NCI-H2171 (cell line): ENCODE measurements at regions not wholly inside any gene's neighbourhood (a gene's known extent, or its start where the extent isn't known, plus 50 kb on each side); places are given as distances from the start of the nearest gene placed in this dataset.

ENCODE experiments used
- DNase-seq: peaks from one replicate; lab custom pipeline; 2025; lab: John Stamatoyannopoulos, UW

DNA sequence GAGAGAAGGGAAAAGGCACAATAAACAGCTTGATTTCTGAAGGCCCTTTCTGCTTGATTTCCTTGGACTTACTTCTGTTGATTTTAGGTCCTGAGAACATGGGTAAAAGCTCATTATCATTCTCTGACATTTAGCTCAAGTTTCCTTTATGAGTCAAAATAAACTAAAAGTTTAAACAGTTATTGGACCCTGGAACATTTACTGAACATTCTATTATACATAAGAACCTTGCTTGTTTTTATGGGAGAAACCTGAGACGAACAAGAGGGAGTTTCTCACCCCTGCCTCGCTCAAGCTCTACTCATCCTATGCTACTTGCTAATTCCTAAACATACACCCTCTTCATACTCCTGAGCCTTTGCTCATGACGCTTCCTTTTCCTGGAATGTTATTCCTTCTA is 538.3 kb upstream of the PKN2 start:
- DNase-seq = no peak

DNA sequence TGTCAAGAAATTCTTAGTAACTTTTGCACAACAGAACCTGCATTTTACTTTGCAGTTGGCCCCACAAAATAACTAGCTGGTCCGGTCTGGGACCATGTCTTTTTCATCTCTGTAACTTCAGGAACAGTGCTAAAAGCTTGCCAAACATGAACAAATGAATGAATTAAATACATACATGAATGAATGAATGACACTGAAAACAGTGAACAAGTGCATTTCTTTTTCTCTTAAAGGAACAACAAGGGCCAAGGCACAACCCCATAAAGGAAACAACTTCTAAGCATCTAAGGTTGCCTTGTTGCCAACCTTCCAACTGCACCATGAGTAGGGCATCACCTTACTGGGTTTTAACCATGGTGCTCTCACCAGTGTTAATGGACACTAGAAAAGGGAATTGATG is 534.4 kb upstream of the PKN2 start:
- DNase-seq = no peak

DNA sequence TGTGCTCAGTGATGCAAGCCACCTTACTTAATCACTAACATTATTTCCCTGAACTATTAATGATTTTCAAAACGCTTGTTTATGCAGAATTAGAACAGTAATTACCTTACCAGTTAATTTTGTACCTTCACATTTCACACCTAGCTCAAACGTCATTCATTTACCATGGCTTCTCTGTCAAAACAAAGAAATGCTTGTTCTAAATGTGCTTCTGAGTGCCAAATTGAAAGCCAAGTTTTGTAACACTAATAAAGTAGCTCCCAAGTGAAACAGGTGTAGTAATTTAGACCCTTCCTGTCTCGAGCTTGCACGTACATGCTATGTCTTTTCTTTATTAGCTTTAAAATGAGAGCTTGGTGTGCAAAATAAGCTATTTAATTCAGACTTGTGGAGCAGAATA is 533.7 kb upstream of the PKN2 start:
- no peak for DNase-seq

DNA sequence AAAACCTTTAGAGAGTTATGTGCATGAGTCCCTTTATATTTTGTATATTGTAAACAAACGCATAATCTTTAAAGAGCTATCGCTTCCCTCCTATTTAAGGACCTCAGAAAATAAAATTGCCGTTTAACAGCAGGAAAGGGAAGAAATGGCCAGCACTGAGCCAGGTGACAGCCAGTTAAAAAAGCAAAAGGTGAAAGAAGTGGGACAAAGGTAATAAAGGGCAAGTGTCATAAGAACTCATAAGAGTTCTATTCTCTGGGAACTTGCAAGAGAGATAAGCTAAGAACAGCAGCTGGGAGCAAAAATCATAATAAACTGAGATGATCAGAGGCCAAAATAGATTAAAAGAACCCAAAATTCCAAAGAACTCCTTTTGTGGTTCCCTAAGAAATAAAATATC is 520.9 kb upstream of the PKN2 start:
- DNase-seq = no peak

DNA sequence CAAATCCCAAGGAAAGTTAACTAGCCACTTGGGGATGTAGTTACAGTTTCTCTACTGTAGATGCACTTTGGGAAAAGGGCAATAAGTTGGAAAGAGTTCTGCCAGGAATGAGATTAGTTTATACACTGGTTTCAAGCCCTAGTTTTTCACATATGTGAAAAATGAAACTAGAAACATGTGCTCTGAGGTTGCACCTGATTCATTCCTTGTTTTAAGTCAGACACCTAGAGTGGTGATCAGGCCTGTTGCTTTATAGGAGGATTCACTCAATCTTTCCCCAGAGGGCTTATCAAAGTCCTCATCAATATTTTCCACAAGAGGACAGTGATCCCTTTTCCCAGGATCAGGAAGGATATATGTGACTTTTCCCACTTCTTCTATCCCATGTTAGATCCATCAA is 515.9 kb upstream of the PKN2 start:
- no peak for DNase-seq

DNA sequence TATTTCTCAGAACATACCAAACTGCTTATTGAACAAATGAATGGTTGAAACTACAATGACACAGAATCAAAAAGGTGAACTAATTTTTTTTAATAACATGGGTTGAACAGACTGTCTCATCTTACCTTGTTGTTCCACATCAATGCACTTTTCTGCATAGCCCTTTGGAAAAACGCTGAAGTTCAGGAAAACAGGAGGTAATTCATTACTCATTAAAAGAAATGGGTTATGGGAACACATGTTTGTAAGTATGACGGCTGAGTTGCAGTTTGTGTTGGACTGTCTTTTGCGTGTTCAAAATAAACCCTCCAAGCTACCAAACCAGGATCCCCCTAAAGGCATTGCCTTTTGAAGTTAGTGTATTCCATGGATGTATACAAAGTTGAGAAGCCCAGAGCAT is 514.9 kb upstream of the PKN2 start:
- no peak for DNase-seq

DNA sequence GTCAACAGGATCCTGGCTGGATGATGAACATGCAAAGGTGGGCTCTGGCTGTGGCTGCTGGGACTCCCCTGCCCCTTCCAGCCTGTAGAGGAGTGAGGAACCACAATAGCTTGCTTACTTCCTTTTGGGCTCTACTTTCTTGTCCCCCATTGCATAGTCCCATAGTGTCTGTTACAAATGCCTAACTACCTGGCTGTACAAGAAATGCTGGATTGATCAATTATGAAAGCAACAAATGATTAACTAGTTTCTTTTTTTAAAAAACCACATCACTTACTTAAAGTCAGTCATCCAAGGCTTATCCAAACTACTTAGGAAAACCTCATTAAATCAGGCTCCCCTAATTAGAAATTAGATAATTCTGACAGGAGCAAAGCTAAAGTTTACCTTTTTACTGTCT is 514.1 kb upstream of the PKN2 start:
- DNase-seq = no peak

DNA sequence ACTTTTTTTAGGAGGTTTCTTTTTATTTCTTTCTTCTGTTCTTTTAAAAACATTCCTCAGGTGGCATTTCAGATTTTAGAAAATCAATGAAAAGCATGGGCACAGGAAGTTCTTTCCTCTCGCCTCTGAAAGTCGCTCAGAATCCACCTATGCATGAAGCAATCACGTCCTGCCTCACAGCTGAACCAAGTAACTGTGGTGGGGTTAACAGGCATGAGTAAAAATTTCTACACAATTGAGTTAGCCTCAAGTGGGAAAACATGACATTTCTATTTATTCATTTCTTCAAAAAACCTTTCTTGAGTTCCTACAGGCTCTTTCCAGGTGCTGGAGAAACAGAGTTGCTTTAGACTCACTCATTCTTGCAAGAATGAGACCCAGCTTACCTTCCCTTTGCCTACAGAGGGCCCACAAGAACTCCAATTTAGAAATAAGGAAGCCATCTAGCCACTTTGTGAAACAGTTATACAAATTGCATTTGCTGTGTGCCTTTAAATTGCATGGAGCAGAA is 508.9 kb upstream of the PKN2 start:
- no peak for DNase-seq

DNA sequence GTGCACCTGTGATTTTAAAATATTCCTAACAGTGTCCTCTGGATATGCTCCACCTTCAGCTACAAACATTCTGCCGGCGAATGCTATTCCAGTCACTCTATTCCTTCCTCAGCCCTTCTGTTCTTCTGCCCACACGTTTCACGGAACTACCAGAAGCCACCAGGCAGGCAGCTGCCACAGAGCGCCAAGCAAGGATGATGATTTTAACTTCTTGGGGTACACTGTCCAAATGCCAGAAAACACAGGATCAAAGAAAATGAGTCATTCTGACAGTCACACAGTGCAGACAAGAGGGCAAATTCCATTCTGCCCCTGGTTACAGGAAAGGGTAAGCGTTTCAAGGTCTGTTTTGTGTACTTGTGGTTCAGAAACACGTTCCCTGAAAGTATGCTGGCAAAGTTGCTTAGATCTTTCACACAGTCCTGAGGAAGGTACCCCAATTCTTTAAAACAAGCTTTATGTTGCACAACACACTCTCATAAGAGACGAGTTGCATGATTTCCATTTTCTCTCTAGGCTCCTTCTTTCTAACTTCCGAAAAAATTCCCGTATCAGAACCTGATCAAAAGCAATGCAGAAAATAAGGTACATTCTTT is 508.3 kb upstream of the PKN2 start:
- DNase-seq = no peak

DNA sequence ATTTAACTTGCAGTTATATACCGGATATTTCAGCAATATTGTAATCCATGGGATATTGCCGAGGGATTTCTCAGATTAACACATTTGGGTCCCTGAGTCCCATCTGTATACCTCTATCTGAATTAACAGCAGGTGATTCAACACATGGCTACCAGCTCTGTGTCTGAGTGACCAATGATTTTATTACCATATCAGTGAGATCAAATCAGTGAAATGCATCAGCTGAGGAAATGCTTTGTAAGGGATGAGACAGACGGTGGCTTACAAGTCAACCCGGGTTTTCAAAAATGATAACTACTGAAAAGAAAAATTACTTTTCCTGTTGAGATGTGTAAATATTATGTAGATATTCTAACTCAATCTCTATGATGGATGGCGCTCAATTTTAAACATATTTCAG is 504.1 kb upstream of the PKN2 start:
- DNase-seq = no peak

DNA sequence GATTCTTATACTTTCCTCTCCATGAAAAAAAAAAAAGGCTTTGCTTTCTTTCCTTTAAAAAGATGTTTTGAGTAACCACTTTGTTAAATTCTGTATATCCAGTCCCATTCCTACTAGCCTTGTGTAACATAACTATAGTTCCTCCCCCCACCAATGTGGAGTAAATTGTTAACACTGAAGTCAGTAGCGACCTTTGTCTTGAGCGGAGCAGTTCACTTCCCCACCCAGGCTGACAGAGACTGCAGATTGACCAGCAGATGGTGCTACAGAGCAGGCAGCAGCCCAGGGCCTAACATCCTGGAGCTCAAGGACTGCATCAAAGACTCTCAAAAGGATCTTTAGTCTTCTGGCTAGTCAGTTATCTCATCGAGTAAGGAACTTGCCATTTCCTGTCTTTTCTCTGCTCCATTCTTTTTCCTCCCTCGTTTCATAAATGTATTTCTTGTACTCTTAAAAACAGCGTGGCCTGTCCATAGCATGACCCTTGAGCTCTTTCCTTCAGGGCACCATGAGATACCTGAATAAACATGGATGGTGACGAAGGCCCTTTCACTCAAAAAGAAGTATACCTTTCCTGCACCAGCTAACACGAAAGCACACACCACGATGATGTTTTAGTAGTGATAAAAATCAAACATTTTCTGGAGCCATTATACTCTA is 503.5 kb upstream of the PKN2 start:
- DNase-seq = peak; percentile 7

DNA sequence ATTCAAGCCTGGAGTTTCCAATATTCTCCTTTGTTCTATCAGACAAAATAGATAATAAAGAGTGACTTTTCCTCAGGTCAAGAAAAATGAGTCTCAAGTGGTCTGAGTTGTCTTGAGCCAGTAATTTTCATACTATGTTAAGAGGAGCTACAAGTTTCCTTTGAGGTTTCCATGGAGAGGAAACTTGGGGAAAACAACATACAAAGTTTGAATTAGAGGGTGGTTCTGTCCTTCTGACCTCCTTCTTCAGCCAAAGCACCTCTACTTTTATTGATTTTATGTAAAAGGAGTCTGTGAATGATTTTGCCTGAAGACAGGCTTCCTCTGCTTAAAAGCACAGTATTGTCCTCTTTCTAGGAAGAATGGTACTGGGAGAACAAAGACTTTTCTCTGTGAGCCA is 497.2 kb upstream of the PKN2 start:
- DNase-seq = no peak

DNA sequence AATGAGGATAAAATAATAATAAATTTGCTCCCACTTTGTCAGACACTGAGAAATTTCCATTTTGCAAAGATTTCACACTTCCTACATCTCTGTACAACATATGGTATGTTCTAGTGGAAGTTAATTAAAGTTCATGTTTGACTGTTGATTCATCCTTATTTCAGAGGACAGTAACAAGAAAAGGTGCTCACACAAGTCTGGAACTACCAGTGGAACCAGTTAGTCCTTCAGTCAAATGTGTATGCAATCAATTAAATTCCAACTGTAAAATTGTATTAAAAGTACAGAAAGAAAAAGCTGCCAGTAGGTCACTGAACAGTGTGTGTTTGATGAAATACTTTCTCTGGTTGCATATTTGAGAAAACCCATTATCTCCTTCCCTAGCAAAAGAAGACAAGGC is 496.0 kb upstream of the PKN2 start:
- no peak for DNase-seq

DNA sequence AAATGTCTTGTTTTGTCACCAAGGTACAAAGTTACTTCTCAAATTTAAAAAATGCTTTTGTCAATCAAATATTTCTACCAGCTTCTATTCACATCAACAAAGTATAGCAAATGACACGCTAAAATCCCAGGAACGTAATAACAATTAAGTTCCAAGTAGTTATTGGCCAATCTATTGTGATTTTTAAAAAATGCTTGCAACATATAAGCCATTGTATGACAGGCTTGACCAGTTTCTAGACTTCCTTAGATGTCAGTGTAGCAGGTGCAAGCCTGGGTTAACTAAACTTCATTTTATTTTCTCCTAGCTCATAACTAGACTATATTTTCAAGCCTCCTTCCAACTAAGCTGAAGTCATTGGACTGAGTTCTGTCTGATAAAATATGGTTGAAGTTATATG is 494.5 kb upstream of the PKN2 start:
- no peak for DNase-seq

DNA sequence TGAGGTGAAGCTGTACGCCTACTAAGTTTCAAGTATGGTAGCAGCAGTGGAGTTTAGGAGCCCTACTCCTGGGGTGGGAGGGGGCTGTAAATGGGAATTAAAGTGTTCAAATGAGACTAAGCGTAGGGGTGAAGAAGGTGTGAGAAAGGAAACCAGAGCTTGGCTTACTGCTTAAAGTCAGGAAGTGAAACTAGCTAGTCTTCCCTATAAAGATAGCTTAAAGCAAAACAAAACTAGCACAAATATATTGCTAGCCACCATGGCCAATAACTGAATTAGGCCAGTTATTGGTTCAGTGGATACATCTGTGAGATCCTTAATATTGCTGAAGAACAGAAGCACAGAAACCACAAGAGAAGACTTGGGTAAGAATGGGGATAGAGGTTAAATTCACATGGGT is 492.2 kb upstream of the PKN2 start:
- no peak for DNase-seq

DNA sequence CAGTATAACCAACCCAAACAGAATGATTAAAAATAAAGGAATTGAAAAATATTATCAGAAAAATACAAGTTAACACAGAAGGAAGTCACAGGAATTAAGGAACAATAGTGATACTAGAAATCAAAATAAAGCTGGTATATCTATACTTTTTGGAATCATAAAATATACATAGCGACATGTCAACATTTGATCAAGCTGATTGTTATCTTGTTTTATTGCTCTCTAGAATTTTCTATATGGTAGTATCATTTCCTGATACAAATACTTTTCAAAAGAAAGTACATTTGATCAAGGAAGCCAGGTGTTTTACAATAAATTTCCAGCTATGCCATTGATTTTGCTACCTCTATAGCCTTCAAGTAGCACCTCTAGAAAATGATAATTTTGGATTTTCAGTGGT is 489.5 kb upstream of the PKN2 start:
- DNase-seq = no peak

DNA sequence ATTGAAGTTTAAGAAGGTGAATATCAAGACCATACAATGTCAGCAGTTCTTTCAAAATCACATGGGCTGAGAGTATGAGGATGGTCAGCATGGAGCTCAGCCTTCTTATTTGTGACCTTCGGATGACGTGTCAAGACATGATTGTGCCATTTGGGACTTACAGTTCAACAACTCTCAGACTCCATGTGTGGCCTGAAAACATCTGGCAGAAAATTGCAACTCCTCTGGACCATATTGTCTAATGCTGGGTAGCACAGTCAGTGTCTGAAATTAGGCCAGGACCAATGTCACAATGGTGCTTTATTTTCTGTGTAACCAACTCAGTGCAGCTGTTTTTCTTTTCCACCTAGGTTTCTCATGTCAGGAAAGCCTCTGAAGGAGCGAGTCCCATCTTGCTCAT is 483.5 kb upstream of the PKN2 start:
- no peak for DNase-seq

DNA sequence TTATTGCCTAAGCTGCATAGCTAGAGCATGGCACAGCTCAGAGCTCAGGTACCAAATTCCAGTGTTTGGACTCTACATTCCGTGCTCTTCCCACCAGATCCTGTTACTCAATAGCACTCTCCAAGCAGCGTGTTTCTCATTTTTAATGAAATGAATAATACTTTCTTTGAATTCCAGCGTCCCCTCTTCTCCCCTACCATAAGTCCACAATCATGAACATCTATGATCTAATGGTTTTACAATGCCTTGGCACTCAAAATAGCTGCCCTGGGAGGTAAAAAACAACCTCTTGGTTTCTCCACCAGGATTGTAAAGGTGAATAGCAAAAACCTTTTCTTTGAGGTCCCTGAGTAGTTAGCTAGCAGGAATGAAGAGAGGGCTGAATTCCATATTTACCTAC is 480.0 kb upstream of the PKN2 start:
- DNase-seq = no peak

DNA sequence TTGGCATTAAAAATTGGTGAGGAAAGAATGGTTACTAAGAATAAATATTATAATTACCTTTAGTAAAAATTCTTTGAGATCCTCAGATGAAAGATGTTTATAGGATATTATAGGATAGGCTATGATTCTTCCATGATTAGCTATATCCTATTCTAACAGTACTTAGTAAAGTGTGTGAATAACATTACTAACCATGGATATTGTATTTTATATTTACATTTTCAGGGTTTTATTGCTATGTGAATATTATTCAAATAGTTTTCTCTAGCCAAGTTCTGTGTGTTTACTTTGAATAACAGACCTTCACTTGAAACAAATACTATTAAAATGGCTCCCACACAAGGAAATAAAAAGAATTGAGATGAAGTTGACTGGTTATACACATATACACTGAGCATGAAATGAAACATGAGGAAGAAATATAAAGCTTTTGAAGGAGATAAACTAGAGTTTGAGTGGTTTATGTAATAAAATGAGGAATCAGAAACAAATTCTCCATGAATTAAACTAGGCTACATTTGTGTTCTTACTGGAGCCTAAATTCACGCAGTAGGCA is 479.4 kb upstream of the PKN2 start:
- no peak for DNase-seq

DNA sequence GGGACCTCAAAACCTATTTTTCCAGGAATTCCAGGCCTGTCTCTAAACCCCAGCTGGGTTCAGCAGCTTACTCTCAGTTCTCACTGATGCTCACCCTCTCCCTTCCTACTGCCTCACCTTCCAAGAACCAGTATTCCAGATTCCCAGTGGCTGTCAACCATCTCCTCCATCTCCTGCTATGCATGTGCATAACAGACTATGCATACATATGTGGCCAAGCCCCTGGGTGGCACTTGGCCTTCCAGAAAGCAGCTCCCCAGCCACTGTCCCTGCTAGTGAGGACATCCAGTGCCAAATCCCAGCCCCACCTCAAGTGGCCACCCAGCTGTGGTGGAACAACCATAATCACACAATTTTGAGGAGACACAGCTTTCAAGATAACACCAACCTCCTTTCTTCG is 475.7 kb upstream of the PKN2 start:
- DNase-seq = no peak

DNA sequence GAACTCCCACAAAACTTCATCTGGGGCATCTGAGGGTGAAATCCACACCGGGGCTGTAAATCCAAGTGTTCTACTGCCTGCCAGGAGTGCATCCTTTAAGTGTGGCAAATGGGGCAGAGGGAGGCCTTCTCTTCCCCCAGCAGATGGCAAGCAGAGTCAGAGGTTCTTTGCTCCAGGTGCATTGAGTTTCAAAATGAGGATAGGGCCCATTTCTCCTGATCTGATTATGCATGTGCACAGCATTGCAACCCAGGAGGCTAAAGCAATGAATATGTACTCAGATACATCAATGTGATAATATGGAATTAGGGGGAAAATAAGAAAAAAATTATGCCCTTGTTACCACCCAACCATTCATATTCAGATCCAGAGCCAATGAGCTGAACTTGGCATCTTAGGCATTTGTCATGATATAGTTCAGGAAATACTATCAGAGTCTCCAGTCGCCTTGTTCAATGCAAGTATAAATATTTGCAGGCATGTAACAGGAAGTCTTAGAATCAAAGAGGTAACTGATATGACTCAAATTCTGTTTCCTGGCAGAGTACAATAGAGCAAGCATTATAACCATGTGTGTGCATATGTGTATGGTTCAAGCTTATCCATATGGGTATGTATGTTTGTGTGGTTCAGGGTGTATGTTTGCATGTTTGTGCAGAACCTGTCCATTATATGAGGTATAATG is 473.8 kb upstream of the PKN2 start:
- no peak for DNase-seq

DNA sequence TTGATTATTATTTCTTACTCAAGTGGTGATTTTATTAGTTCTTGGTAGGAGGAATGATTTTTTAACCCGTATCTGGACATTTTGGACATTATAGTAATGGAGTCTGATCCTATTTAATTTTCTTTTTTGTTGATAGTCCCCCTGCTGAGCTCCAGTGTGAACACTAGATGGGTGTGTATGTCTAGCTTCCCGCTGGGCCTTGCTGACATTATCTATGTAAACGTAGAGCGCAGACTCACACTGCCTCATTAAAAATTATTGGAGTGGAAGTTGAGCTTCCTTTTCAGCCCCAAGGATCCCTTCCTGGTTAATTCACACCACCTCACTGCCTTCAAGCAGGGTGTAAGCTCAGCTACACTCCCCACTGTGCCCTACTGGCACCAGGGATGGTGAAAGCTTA is 467.6 kb upstream of the PKN2 start:
- no peak for DNase-seq

DNA sequence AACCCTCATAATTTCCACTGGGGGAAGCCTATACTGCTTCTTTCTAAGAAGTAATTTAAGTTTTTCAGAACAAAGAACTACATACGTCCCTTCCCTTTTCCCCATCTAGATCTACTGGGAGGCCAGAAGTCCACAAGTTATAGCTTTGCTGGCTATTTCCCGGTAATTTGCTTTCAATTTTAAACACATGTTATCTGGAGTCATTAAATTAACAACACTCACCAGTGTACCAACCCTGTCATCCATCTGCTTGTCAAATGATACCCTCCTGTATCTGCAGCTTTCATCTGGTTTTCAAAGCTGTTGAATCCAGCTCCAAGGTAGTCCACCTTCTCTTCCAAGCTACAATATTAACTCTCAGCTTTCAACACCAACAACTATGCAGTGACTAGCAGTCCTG is 466.7 kb upstream of the PKN2 start:
- no peak for DNase-seq
